Retinal pigment epithelial cell (primary cell): ENCODE measurements at regions not wholly inside any gene's neighbourhood (a gene's known extent, or its start where the extent isn't known, plus 50 kb on each side); places are given as distances from the start of the nearest gene placed in this dataset.

ENCODE experiments used
- DNase-seq: peaks from one replicate; pipeline ENCODE4 v3.0.0-alpha.2; 2010; ENCODE audit warnings: low read depth
- H3K4me3 ChIP-seq: 2 replicates; pipeline ENCODE4 v1.5.1; 2011; ENCODE audit warnings: mild to moderate bottlenecking, low read length, control low read depth, moderate library complexity
- CTCF ChIP-seq: conservative IDR thresholded peaks from 2 replicates; pipeline ENCODE4 v1.5.1; 2011; ENCODE audit warnings: low read depth, low read length, control low read depth, inconsistent platforms

GRCh38 chr7:41420421-41420820, 282.5 kb downstream of the INHBA start:
- no peak for DNase-seq
- no peak for TF ChIP-seq CTCF
- no peak overlapping the region for H3K4me3 ChIP-seq

GRCh38 chr7:41418337-41418736, 284.6 kb downstream of the INHBA start:
- TF ChIP-seq CTCF = no peak
- DNase-seq = no peak
- no peak overlapping the region for H3K4me3 ChIP-seq

GRCh38 chr7:41416208-41416595, 286.7 kb downstream of the INHBA start:
- TF ChIP-seq CTCF = no peak
- no peak overlapping the region for H3K4me3 ChIP-seq
- DNase-seq = no peak

GRCh38 chr7:41415471-41416207, 287.3 kb downstream of the INHBA start:
- H3K4me3 ChIP-seq = no peak overlapping the region
- no peak for TF ChIP-seq CTCF
- DNase-seq = no peak

- DNase-seq = no peak
- no peak for TF ChIP-seq CTCF
- H3K4me3 ChIP-seq = no peak overlapping the region
Observed at GRCh38 chr7:41415051-41415450, 287.8 kb downstream of the INHBA start.

DNA sequence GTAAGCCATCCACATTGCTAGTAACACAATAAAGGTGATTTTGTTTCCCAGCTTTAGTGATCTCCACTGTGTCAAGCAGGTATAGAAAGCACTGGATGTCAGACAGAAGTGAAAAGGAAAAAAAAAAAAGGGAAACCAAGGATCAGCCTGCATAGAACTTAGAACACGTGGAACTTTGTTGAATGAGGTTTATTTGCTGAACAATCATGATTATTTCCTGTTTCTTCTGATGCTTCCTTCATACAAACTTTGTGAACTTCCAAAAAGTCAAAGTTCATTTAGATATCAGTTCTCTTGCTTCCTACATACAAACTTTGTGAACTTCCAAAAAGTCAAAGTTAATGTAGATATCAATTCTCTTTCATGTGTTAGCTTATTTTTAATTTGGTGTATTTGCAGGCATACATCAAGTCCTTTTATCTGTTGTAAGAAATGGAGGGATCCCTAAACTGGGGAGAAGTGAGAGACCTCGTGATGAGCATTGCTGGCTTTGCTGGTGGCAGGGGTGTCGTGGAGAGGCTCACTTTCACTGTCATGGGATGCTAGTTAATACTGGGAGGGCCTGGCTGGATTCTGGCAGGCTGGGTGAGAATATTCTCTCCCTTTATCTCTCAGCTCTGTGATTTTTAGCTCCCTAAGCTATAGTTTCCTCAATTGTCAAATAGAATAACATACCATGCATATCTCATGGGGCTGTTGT, 298.4 kb downstream of the INHBA start:
- H3K4me3 ChIP-seq = no peak overlapping the region
- no peak for DNase-seq
- TF ChIP-seq CTCF = no peak

DNA sequence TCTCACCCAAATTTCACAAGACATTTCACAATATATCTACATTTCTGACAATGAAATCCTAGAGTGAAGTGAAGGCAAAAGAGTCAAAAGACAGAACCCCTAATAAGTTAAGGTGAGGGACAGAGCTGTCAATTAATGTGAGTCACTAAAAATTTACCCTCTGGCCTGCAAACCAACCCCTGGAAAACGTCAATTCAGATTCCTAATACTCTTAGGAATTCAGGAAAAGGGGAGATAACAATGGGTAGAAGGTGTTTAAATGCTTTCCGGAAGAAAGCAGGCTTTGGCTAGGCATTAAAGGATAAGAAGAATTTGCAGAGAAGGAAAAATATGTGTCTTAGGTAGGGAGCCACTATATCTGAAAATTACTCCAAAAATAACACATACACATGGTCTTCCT, 299.6 kb downstream of the INHBA start:
- no peak for TF ChIP-seq CTCF
- DNase-seq = no peak
- H3K4me3 ChIP-seq = no peak overlapping the region
